IMR-90 (cell line): ENCODE measurements at regions not wholly inside any gene's neighbourhood (a gene's known extent, or its start where the extent isn't known, plus 50 kb on each side); places are given as distances from the start of the nearest gene placed in this dataset.

Experiments used
- ATAC-seq: fragments of 200-7000 bp; cut with Tn5 transposase; 2 replicates; pipeline ENCODE4 v1.9.1; 2020; ENCODE audit warnings: low read depth, mild to moderate bottlenecking, moderate library complexity
- BruUV-seq: library from RNA; stranded (reverse); fragments of 400-500 nt; replicated peaks from 2 replicates; lab custom pipeline; 2021; lab: Mats Ljungman, UMichigan
- CTCF ChIA-PET: fragments of 300-600 bp; formaldehyde crosslinking; extraction: SDS; loops from one replicate; lab custom pipeline; 2021; ENCODE audit warnings: antibody characterized with exemption; lab: Yijun Ruan, JAX
- POLR2A ChIA-PET: fragments of 300-600 bp; sonication (Branson Sonifier 250); formaldehyde crosslinking; loops from one replicate; lab custom pipeline; 2022; ENCODE audit warnings: antibody characterized with exemption; ENCODE audit not compliant: unreplicated experiment; lab: Charles Lee
- DNase-seq: peaks from one replicate; pipeline ENCODE4 v3.0.0; 2013
- H2AFZ ChIP-seq: replicated peaks from 2 replicates; pipeline ENCODE3; 2013; ENCODE audit warnings: low read length, mild to moderate bottlenecking; ENCODE audit not compliant: poor library complexity
- H2AK5ac ChIP-seq: 2 replicates; pipeline ENCODE4 v1.6.1; 2013; ENCODE audit warnings: low read depth, low read length, inconsistent platforms
- H2AK9ac ChIP-seq: replicated peaks from 2 replicates; pipeline ENCODE3; 2013; ENCODE audit warnings: mild to moderate bottlenecking, low read depth, low read length, moderate library complexity; ENCODE audit not compliant: poor library complexity
- H2BK120ac ChIP-seq: 2 replicates; pipeline ENCODE4 v1.6.1; 2013; ENCODE audit warnings: low read depth, low read length, inconsistent platforms
- H2BK15ac ChIP-seq: 3 replicates; pipeline ENCODE4 v1.6.1; 2013; ENCODE audit warnings: low read depth, low read length, inconsistent platforms
- H2BK20ac ChIP-seq: 2 replicates; pipeline ENCODE4 v1.6.1; 2013; ENCODE audit warnings: low read depth, mild to moderate bottlenecking, inconsistent platforms, low read length, moderate library complexity
- H2BK5ac ChIP-seq: 2 replicates; pipeline ENCODE4 v1.6.1; 2013; ENCODE audit warnings: mild to moderate bottlenecking, low read depth, low read length, inconsistent platforms; ENCODE audit not compliant: poor library complexity, severe bottlenecking
- H3K14ac ChIP-seq: replicated peaks from 2 replicates; pipeline ENCODE4 v1.6.1; 2013; ENCODE audit warnings: low read depth, low read length, inconsistent platforms
- H3K18ac ChIP-seq: 2 replicates; pipeline ENCODE4 v1.6.1; 2013; ENCODE audit warnings: low read depth, low read length, control low read depth
- H3K23ac ChIP-seq: 2 replicates; pipeline ENCODE4 v1.6.1; 2013; ENCODE audit warnings: low read depth, low read length, inconsistent platforms
- H3K27ac ChIP-seq: 2 replicates; pipeline ENCODE4 v1.5.1; 2013; ENCODE audit warnings: mild to moderate bottlenecking, control low read depth, low read length; ENCODE audit not compliant: insufficient read depth
- H3K27me3 ChIP-seq: 2 replicates; pipeline ENCODE4 v1.6.1; 2013; ENCODE audit warnings: low read length; ENCODE audit not compliant: control insufficient read depth, insufficient read depth
- H3K36me3 ChIP-seq: 2 replicates; pipeline ENCODE4 v1.6.1; 2013; ENCODE audit warnings: low read length, mixed read lengths; ENCODE audit not compliant: control insufficient read depth, insufficient read depth
- H3K4ac ChIP-seq: 2 replicates; pipeline ENCODE4 v1.6.1; 2013; ENCODE audit warnings: low read depth, low read length, inconsistent platforms
- H3K4me1 ChIP-seq: 2 replicates; pipeline ENCODE4 v1.6.1; 2013; ENCODE audit warnings: low read length, mixed read lengths; ENCODE audit not compliant: control insufficient read depth, insufficient read depth
- H3K4me2 ChIP-seq: 2 replicates; pipeline ENCODE4 v1.6.1; 2013; ENCODE audit warnings: low read depth, mild to moderate bottlenecking, control low read depth, low read length, moderate library complexity
- H3K4me3 ChIP-seq: 2 replicates; pipeline ENCODE4 v1.5.1; 2013; ENCODE audit warnings: low read depth, mild to moderate bottlenecking, control low read depth, low read length, moderate library complexity; ENCODE audit not compliant: insufficient read depth
- H3K56ac ChIP-seq: 2 replicates; pipeline ENCODE4 v1.6.1; 2013; ENCODE audit warnings: low read length, inconsistent platforms; ENCODE audit not compliant: insufficient read depth; ENCODE audit errors: extremely low read depth
- H3K79me1 ChIP-seq, 2 experiments: 2 replicates each; pipeline ENCODE4 v1.6.1; 2013; ENCODE audit warnings: low read length in 2 of 2, inconsistent platforms in 1 of 2, low read depth in 1 of 2
- H3K9ac ChIP-seq: 2 replicates; pipeline ENCODE4 v1.6.1; 2013; ENCODE audit warnings: low read depth, low read length, control low read depth
- H3K9me1 ChIP-seq: 2 replicates; pipeline ENCODE4 v1.6.1; 2013; ENCODE audit warnings: low read length, inconsistent platforms; ENCODE audit not compliant: insufficient read depth
- H3K9me3 ChIP-seq: 2 replicates; pipeline ENCODE4 v1.6.1; 2013; ENCODE audit warnings: low read length; ENCODE audit not compliant: control insufficient read depth, insufficient read depth
- H4K20me1 ChIP-seq: 2 replicates; pipeline ENCODE4 v1.6.1; 2013; ENCODE audit warnings: low read length, inconsistent platforms; ENCODE audit not compliant: insufficient read depth
- H4K5ac ChIP-seq: 2 replicates; pipeline ENCODE4 v1.6.1; 2013; ENCODE audit warnings: mild to moderate bottlenecking, low read depth, low read length, control low read depth
- H4K8ac ChIP-seq, 2 experiments: 2 replicates each; pipeline ENCODE4 v1.6.1; 2013; ENCODE audit warnings: low read depth in 2 of 2, low read length in 2 of 2, control low read depth in 1 of 2, inconsistent platforms in 1 of 2
- H4K91ac ChIP-seq: 2 replicates; pipeline ENCODE4 v1.6.1; 2013; ENCODE audit warnings: low read depth, low read length, inconsistent platforms; ENCODE audit not compliant: insufficient read depth
- BHLHE40 ChIP-seq: fragments of 150-350 bp; IDR thresholded peaks from 2 replicates; pipeline ENCODE4 v1.6.1; 2016; ENCODE audit warnings: mild to moderate bottlenecking, low read depth, low read length
- CEBPB ChIP-seq: IDR thresholded peaks from 2 replicates; pipeline ENCODE4 v1.6.1; 2012; ENCODE audit warnings: low read depth, low read length, improper control_type of control experiment
- CHD1 ChIP-seq: IDR thresholded peaks from 2 replicates; pipeline ENCODE4 v1.6.1; 2012; ENCODE audit warnings: low read depth, low read length, improper control_type of control experiment
- ELK1 ChIP-seq: fragments of 150-350 bp; IDR thresholded peaks from 2 replicates; pipeline ENCODE4 v1.6.1; 2016; ENCODE audit warnings: low read depth, mild to moderate bottlenecking, low read length, moderate library complexity, borderline replicate concordance
- FOS ChIP-seq: fragments of 150-350 bp; IDR thresholded peaks from 2 replicates; pipeline ENCODE4 v1.6.1; 2016; ENCODE audit warnings: low read depth, low read length
- MAFK ChIP-seq: IDR thresholded peaks from 2 replicates; pipeline ENCODE4 v1.6.1; 2012; ENCODE audit warnings: low read depth, low read length, improper control_type of control experiment
- MAZ ChIP-seq: IDR thresholded peaks from 2 replicates; pipeline ENCODE4 v1.6.1; 2012; ENCODE audit warnings: low read depth, mild to moderate bottlenecking, low read length, improper control_type of control experiment, moderate library complexity, borderline replicate concordance
- MXI1 ChIP-seq: IDR thresholded peaks from 2 replicates; pipeline ENCODE4 v1.6.1; 2012; ENCODE audit warnings: low read depth, mild to moderate bottlenecking, low read length, moderate library complexity, borderline replicate concordance
- NFE2L2 ChIP-seq: fragments of 150-350 bp; IDR thresholded peaks from 2 replicates; pipeline ENCODE4 v1.6.1; 2016; ENCODE audit warnings: low read depth, mild to moderate bottlenecking, low read length
- POLR2A ChIP-seq: IDR thresholded peaks from 2 replicates; pipeline ENCODE4 v1.6.1; 2012; ENCODE audit warnings: mild to moderate bottlenecking, low read depth, low read length
- RAD21 ChIP-seq: IDR thresholded peaks from 2 replicates; pipeline ENCODE4 v1.6.1; 2012; ENCODE audit warnings: low read length, improper control_type of control experiment
- RCOR1 ChIP-seq: IDR thresholded peaks from 2 replicates; pipeline ENCODE4 v1.6.1; 2012; ENCODE audit warnings: mild to moderate bottlenecking, low read length, improper control_type of control experiment; ENCODE audit not compliant: insufficient replicate concordance
- RFX5 ChIP-seq: IDR thresholded peaks from 2 replicates; pipeline ENCODE4 v1.8.0; 2012; ENCODE audit warnings: low read depth, mild to moderate bottlenecking, low read length, moderate library complexity
- SMC3 ChIP-seq: fragments of 150-350 bp; IDR thresholded peaks from 2 replicates; pipeline ENCODE4 v1.6.1; 2016; ENCODE audit warnings: low read depth, mild to moderate bottlenecking, antibody characterized with exemption, low read length, moderate library complexity
- WGBS, 2 experiments: methylation state at CpG; one replicate each; pipeline versions ENCODE4 v1.1.5 to v1.1.7; 2013; ENCODE audit warnings: missing lambda C conversion rate in 2 of 2; ENCODE audit not compliant: insufficient read length in 1 of 2; ENCODE audit errors: extremely low coverage in 2 of 2; 5-methylcytosine and 5-hydroxymethylcytosine counted together
- dilution Hi-C: fragments of 300-500 bp; cut with HindIII; formaldehyde crosslinking; loops from one replicate; pipeline ENCODE4 v1.14.3; 2018; ENCODE audit warnings: low sequenced_read_pairs; ENCODE audit not compliant: unreplicated experiment
- in situ Hi-C: fragments of 300-500 bp; cut with MboI; formaldehyde crosslinking; loops from 3 replicates; pipeline ENCODE4 v1.14.3; 2019; ENCODE audit warnings: low sequenced_read_pairs, inconsistent platforms, mixed read lengths
- intact Hi-C: fragments of 100-400 bp; cut with micrococcal nuclease; formaldehyde crosslinking; loops from 2 replicates; pipeline ENCODE4 v1.10.0; 2022
- TF ChIP-seq, protein P1 (sequence below): fragments of 150-350 bp; IDR thresholded peaks from 2 replicates; pipeline ENCODE4 v1.6.1; 2017; ENCODE audit warnings: mild to moderate bottlenecking, antibody characterized with exemption, low read length, low read depth
- TF ChIP-seq, protein P2 (sequence below): conservative IDR thresholded peaks from 2 replicates; pipeline ENCODE4 v1.5.1; 2012; ENCODE audit warnings: mild to moderate bottlenecking, low read depth, low read length, improper control_type of control experiment

GRCh38 chr2:194750926-194751325, 906.1 kb upstream of the SLC39A10 start:
- no peak overlapping the region for H2BK20ac ChIP-seq
- intact Hi-C loops (no loop called here), in situ Hi-C loops (no loop called here), dilution Hi-C loops (no loop called here)
- no peaks in the 10 kb centered on the region for H3K36me3 ChIP-seq
- H3K18ac ChIP-seq: no peak overlapping the region
- H2BK15ac ChIP-seq: no peak overlapping the region
- H2BK120ac ChIP-seq: no peak overlapping the region
- ATAC-seq (no peak), DNase-seq (no peak)
- no peaks in the 10 kb centered on the region for H3K79me1 ChIP-seq
- no peak overlapping the region for H3K4ac ChIP-seq
- no peak overlapping the region for H4K5ac ChIP-seq
- no peaks in the 10 kb centered on the region for H3K4me1 ChIP-seq
- no peak overlapping the region for H3K4me3 ChIP-seq
- H3K27ac ChIP-seq: no peak overlapping the region
- TF ChIP-seq MAZ: no peak
- no peak for TF ChIP-seq CHD1
- TF ChIP-seq RFX5: no peak
- no peak for TF ChIP-seq CEBPB
- TF ChIP-seq, protein P1, sequence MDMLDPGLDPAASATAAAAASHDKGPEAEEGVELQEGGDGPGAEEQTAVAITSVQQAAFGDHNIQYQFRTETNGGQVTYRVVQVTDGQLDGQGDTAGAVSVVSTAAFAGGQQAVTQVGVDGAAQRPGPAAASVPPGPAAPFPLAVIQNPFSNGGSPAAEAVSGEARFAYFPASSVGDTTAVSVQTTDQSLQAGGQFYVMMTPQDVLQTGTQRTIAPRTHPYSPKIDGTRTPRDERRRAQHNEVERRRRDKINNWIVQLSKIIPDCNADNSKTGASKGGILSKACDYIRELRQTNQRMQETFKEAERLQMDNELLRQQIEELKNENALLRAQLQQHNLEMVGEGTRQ: no peak
- no peak for TF ChIP-seq MXI1
- TF ChIP-seq ELK1: no peak
- TF ChIP-seq FOS: no peak
- no peak for TF ChIP-seq NFE2L2
- no peak for TF ChIP-seq RCOR1
- TF ChIP-seq BHLHE40: no peak
- TF ChIP-seq, protein P2, sequence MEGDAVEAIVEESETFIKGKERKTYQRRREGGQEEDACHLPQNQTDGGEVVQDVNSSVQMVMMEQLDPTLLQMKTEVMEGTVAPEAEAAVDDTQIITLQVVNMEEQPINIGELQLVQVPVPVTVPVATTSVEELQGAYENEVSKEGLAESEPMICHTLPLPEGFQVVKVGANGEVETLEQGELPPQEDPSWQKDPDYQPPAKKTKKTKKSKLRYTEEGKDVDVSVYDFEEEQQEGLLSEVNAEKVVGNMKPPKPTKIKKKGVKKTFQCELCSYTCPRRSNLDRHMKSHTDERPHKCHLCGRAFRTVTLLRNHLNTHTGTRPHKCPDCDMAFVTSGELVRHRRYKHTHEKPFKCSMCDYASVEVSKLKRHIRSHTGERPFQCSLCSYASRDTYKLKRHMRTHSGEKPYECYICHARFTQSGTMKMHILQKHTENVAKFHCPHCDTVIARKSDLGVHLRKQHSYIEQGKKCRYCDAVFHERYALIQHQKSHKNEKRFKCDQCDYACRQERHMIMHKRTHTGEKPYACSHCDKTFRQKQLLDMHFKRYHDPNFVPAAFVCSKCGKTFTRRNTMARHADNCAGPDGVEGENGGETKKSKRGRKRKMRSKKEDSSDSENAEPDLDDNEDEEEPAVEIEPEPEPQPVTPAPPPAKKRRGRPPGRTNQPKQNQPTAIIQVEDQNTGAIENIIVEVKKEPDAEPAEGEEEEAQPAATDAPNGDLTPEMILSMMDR: no peak
- no peak for TF ChIP-seq POLR2A
- TF ChIP-seq RAD21: no peak
- no peak for TF ChIP-seq MAFK
- TF ChIP-seq SMC3: no peak
- WGBS, 2 experiments: no CpG with 5 or more reads among the region's 4 CpGs
- H2AK5ac ChIP-seq: no peak overlapping the region
- no peak overlapping the region for H4K8ac ChIP-seq
- no peaks in the 10 kb centered on the region for H3K9me1 ChIP-seq
- BruUV-seq: no TSS peak
- no peak overlapping the region for H2AFZ ChIP-seq
- H3K9ac ChIP-seq: no peak overlapping the region
- H2BK5ac ChIP-seq: no peak overlapping the region
- H4K91ac ChIP-seq: no peak overlapping the region
- H3K56ac ChIP-seq: no peak overlapping the region
- POLR2A ChIA-PET: no interaction called here
- H3K9me3 ChIP-seq: peaks cover 3% of the 10 kb centered on the region; the same call in 1 of the 2 replicates
- H4K20me1 ChIP-seq: no peaks in the 10 kb centered on the region
- H3K4me2 ChIP-seq: no peak overlapping the region
- no peak overlapping the region for H2AK9ac ChIP-seq
- H3K23ac ChIP-seq: no peak overlapping the region
- CTCF ChIA-PET: no interaction called here
- no peaks in the 10 kb centered on the region for H3K27me3 ChIP-seq
- no peak overlapping the region for H3K14ac ChIP-seq
